HUES48 (cell line): ENCODE measurements at regions not wholly inside any gene's neighbourhood (a gene's known extent, or its start where the extent isn't known, plus 50 kb on each side); places are given as distances from the start of the nearest gene placed in this dataset.

Experiments used
- H3K27ac ChIP-seq: one replicate; pipeline ENCODE4 v1.7.0; 2013; ENCODE audit warnings: low read depth, low read length, inconsistent platforms
- H3K27me3 ChIP-seq: 2 replicates; pipeline ENCODE4 v1.6.1; 2013; ENCODE audit warnings: mild to moderate bottlenecking, low read length; ENCODE audit not compliant: control insufficient read depth, insufficient read depth
- H3K36me3 ChIP-seq: 2 replicates; pipeline ENCODE4 v1.6.1; 2013; ENCODE audit warnings: low read length; ENCODE audit not compliant: control insufficient read depth, insufficient read depth
- H3K4me1 ChIP-seq: 2 replicates; pipeline ENCODE4 v1.6.1; 2013; ENCODE audit warnings: mild to moderate bottlenecking, low read length; ENCODE audit not compliant: control insufficient read depth, insufficient read depth
- H3K4me3 ChIP-seq: 2 replicates; pipeline ENCODE4 v1.5.1; 2013; ENCODE audit warnings: mild to moderate bottlenecking, low read depth, low read length
- H3K9ac ChIP-seq: 2 replicates; pipeline ENCODE4 v1.6.1; 2013; ENCODE audit warnings: mild to moderate bottlenecking, low read depth, low read length, moderate library complexity
- H3K9me3 ChIP-seq: 2 replicates; pipeline ENCODE4 v1.6.1; 2013; ENCODE audit warnings: low read length; ENCODE audit not compliant: control insufficient read depth, insufficient read depth

- H3K9ac ChIP-seq, result 0 out of 2 replicates have a peak overlapping the region, but pooled peaks have one; percentile 4
- peak overlapping the region; percentile 73 for H3K27ac ChIP-seq
- H3K4me3 ChIP-seq, result no peak overlapping the region
- H3K9me3 ChIP-seq, result no peaks in the 10 kb centered on the region
- no peaks in the 10 kb centered on the region for H3K36me3 ChIP-seq
- H3K27me3 ChIP-seq, result no peaks in the 10 kb centered on the region
- H3K4me1 ChIP-seq, result peaks cover 14% of the 10 kb centered on the region
Observed at GRCh38 chr6:155523821-155524651, 68.4 kb upstream of the NOX3 start.

GRCh38 chr6:155521719-155522118, 66.1 kb upstream of the NOX3 start:
- no peak overlapping the region for H3K9ac ChIP-seq
- H3K4me1 ChIP-seq, result peaks cover 14% of the 10 kb centered on the region
- H3K27me3 ChIP-seq, result no peaks in the 10 kb centered on the region
- no peak overlapping the region for H3K4me3 ChIP-seq
- H3K9me3 ChIP-seq, result no peaks in the 10 kb centered on the region
- no peak overlapping the region for H3K27ac ChIP-seq
- H3K36me3 ChIP-seq, result no peaks in the 10 kb centered on the region

GRCh38 chr6:155520078-155520477, 64.4 kb upstream of the NOX3 start:
- Histone ChIP-seq H3K4me1 (peaks cover 14% of the 10 kb centered on the region), H3K9ac (no peak overlapping the region), H3K36me3 (no peaks in the 10 kb centered on the region), H3K27me3 (no peaks in the 10 kb centered on the region), H3K27ac (no peak overlapping the region), H3K4me3 (no peak overlapping the region), H3K9me3 (no peaks in the 10 kb centered on the region)

GRCh38 chr6:155519176-155519738, 63.6 kb upstream of the NOX3 start:
- Histone ChIP-seq H3K27ac (no peak overlapping the region), H3K4me1 (peaks cover 14% of the 10 kb centered on the region), H3K27me3 (no peaks in the 10 kb centered on the region), H3K9me3 (no peaks in the 10 kb centered on the region; the same call in 1 of the 2 replicates), H3K9ac (no peak overlapping the region), H3K4me3 (no peak overlapping the region), H3K36me3 (no peaks in the 10 kb centered on the region)

GRCh38 chr6:155517294-155517693, 61.7 kb upstream of the NOX3 start:
- no peak overlapping the region for H3K9ac ChIP-seq

GRCh38 chr6:155510879-155511278, 55.2 kb upstream of the NOX3 start:
- H3K27ac ChIP-seq, result no peak overlapping the region
- H3K4me1 ChIP-seq, result no peaks in the 10 kb centered on the region
- no peak overlapping the region for H3K4me3 ChIP-seq
- H3K9me3 ChIP-seq, result no peaks in the 10 kb centered on the region; the same call in 1 of the 2 replicates
- no peak overlapping the region for H3K9ac ChIP-seq
- H3K36me3 ChIP-seq, result no peaks in the 10 kb centered on the region
- H3K27me3 ChIP-seq, result no peaks in the 10 kb centered on the region

More at GRCh38 chr6:155517294-155517693, 61.7 kb upstream of the NOX3 start:
- Histone ChIP-seq H3K4me1 (0 out of 2 replicates have a peak, but pooled peaks cover 4% of the 10 kb centered on the region), H3K4me3 (no peak overlapping the region), H3K9me3 (no peaks in the 10 kb centered on the region; the same call in 1 of the 2 replicates), H3K27me3 (no peaks in the 10 kb centered on the region), H3K27ac (no peak overlapping the region), H3K36me3 (no peaks in the 10 kb centered on the region)

- no peak overlapping the region for H3K4me3 ChIP-seq
- no peak overlapping the region for H3K27ac ChIP-seq
- no peaks in the 10 kb centered on the region; the same call in 1 of the 2 replicates for H3K9me3 ChIP-seq
- H3K4me1 ChIP-seq, result no peaks in the 10 kb centered on the region
- H3K27me3 ChIP-seq, result no peaks in the 10 kb centered on the region
- H3K9ac ChIP-seq, result no peak overlapping the region
- H3K36me3 ChIP-seq, result no peaks in the 10 kb centered on the region
Observed at GRCh38 chr6:155509743-155510475, 54.3 kb upstream of the NOX3 start.

GRCh38 chr6:155505608-155505989, 50.0 kb upstream of the NOX3 start:
- Histone ChIP-seq H3K36me3 (no peaks in the 10 kb centered on the region), H3K4me3 (no peak overlapping the region), H3K4me1 (no peaks in the 10 kb centered on the region), H3K27me3 (no peaks in the 10 kb centered on the region), H3K9ac (no peak overlapping the region), H3K27ac (no peak overlapping the region), H3K9me3 (no peaks in the 10 kb centered on the region)
